ENCODE measurements at regions not wholly inside any gene's neighbourhood (a gene's known extent, or its start where the extent isn't known, plus 50 kb on each side); places are given as distances from the start of the nearest gene placed in this dataset.

GRCh38 chr5:33091571-33092363, 349.0 kb upstream of the TARS1 start:
- TF ChIP-seq POLR2AphosphoS5 (IDR thresholded peaks at IDR 0.05; ENCODE audit: low read depth, low read length) (no peak), POLR2A (IDR thresholded peaks at IDR 0.05; ENCODE audit: low read depth, low read length) (no peak), TAF1 (IDR thresholded peaks at IDR 0.05; ENCODE audit: borderline replicate concordance, low read depth, low read length) (no peak)
